ENCODE measurements at regions not wholly inside any gene's neighbourhood (a gene's known extent, or its start where the extent isn't known, plus 50 kb on each side); places are given as distances from the start of the nearest gene placed in this dataset.

- DNase-seq = no peak
These were observed 58.1 kb upstream of the APOBEC4 start for GRCh38 chr1:183711165-183711682.

- no peak for DNase-seq
These were observed 57.6 kb upstream of the APOBEC4 start for GRCh38 chr1:183710734-183711133.

- no peak for DNase-seq
These were observed 57.2 kb upstream of the APOBEC4 start for GRCh38 chr1:183710333-183710732.

GRCh38 chr1:183704131-183704530 lies 51.0 kb upstream of the APOBEC4 start:
- DNase-seq = no peak
